ENCODE measurements at regions not wholly inside any gene's neighbourhood (a gene's known extent, or its start where the extent isn't known, plus 50 kb on each side); places are given as distances from the start of the nearest gene placed in this dataset.

GRCh38 chr13:68160466-68160865 is 930.3 kb upstream of the PCDH9 start:
- Mint-ChIP-seq H3K27ac (ENCODE audit: unreplicated experiment) (no peak overlapping the region), H3K27me3 (ENCODE audit: low read depth, unreplicated experiment) (no peaks in the 10 kb centered on the region), H3K36me3 (ENCODE audit: low read depth, unreplicated experiment) (no peaks in the 10 kb centered on the region), H3K4me3 (ENCODE audit: unreplicated experiment) (no peak overlapping the region), H3K9me3 (ENCODE audit: unreplicated experiment) (no peaks in the 10 kb centered on the region), H3K4me1 (ENCODE audit: low read depth, unreplicated experiment) (no peaks in the 10 kb centered on the region)
- no peaks in the 10 kb centered on the region for H3K36me3 ChIP-seq (ENCODE audit: insufficient read depth, low read length)
- no peak overlapping the region for H2AFZ ChIP-seq (ENCODE audit: low read depth, low read length)
- H3K9me3 ChIP-seq (ENCODE audit: insufficient read depth, low read depth, low read length) = no peaks in the 10 kb centered on the region
- H3K9ac ChIP-seq (ENCODE audit: low read length) = no peak overlapping the region
- H3K27me3 ChIP-seq (ENCODE audit: insufficient read depth, low read length) = no peaks in the 10 kb centered on the region
- TF ChIP-seq, protein P1, sequence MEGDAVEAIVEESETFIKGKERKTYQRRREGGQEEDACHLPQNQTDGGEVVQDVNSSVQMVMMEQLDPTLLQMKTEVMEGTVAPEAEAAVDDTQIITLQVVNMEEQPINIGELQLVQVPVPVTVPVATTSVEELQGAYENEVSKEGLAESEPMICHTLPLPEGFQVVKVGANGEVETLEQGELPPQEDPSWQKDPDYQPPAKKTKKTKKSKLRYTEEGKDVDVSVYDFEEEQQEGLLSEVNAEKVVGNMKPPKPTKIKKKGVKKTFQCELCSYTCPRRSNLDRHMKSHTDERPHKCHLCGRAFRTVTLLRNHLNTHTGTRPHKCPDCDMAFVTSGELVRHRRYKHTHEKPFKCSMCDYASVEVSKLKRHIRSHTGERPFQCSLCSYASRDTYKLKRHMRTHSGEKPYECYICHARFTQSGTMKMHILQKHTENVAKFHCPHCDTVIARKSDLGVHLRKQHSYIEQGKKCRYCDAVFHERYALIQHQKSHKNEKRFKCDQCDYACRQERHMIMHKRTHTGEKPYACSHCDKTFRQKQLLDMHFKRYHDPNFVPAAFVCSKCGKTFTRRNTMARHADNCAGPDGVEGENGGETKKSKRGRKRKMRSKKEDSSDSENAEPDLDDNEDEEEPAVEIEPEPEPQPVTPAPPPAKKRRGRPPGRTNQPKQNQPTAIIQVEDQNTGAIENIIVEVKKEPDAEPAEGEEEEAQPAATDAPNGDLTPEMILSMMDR (IDR thresholded peaks at IDR 0.05; ENCODE audit: insufficient read depth, low read depth, low read length) = no peak
- TF ChIP-seq EZH2 (IDR thresholded peaks at IDR 0.05; ENCODE audit: insufficient read depth, low read length) = no peak
- no peaks in the 10 kb centered on the region for H3K79me2 ChIP-seq (ENCODE audit: insufficient read depth, low read length)
- H3K4me2 ChIP-seq (ENCODE audit: low read length) = no peak overlapping the region
- H3K4me1 ChIP-seq (ENCODE audit: insufficient read depth, low read length) = no peaks in the 10 kb centered on the region
- no peak overlapping the region for H3K27ac ChIP-seq (ENCODE audit: low read depth, low read length)
- no peak for DNase-seq (ENCODE audit: low read depth)
- no peak overlapping the region for H3K4me3 ChIP-seq (ENCODE audit: insufficient read depth, low read depth, low read length)
- FAIRE-seq = no peak
- no peaks in the 10 kb centered on the region for H4K20me1 ChIP-seq (ENCODE audit: insufficient read depth, low read length)

DNA sequence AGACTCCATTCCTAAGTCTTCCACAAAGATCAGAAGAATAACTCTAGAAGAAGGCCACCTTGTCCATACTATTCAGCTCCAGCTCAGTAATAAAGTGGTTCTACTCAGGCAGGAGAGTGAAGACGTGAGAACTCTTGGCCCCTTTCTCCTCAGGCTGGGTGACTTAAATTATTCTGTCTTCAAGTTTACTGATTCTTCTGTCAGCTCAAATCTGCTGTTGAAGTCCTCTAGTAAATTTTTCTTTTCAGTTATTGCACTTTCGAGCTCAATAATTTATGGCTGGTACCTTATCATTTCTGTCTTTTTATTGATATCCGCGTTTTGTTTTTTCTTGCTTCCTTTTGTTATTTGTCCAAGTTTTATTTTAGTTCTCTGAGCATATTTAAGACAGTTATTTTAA is 922.3 kb upstream of the PCDH9 start:
- no peaks in the 10 kb centered on the region for H3K36me3 ChIP-seq (ENCODE audit: insufficient read depth, low read length)
- H4K20me1 ChIP-seq (ENCODE audit: insufficient read depth, low read length) = no peaks in the 10 kb centered on the region
- Mint-ChIP-seq H3K9me3 (ENCODE audit: unreplicated experiment) (peaks cover 4% of the 10 kb centered on the region), H3K4me1 (ENCODE audit: low read depth, unreplicated experiment) (no peaks in the 10 kb centered on the region), H3K36me3 (ENCODE audit: low read depth, unreplicated experiment) (no peaks in the 10 kb centered on the region), H3K4me3 (ENCODE audit: unreplicated experiment) (no peak overlapping the region), H3K27ac (ENCODE audit: unreplicated experiment) (no peak overlapping the region), H3K27me3 (ENCODE audit: low read depth, unreplicated experiment) (no peaks in the 10 kb centered on the region)
- no peaks in the 10 kb centered on the region for H3K27me3 ChIP-seq (ENCODE audit: insufficient read depth, low read length)
- H3K4me3 ChIP-seq (ENCODE audit: insufficient read depth, low read depth, low read length) = no peak overlapping the region
- H3K4me1 ChIP-seq (ENCODE audit: insufficient read depth, low read length) = no peaks in the 10 kb centered on the region
- TF ChIP-seq EZH2 (IDR thresholded peaks at IDR 0.05; ENCODE audit: insufficient read depth, low read length) = no peak
- TF ChIP-seq, protein P1 (IDR thresholded peaks at IDR 0.05; ENCODE audit: insufficient read depth, low read depth, low read length) = no peak
- no peaks in the 10 kb centered on the region for H3K79me2 ChIP-seq (ENCODE audit: insufficient read depth, low read length)
- no peak overlapping the region for H2AFZ ChIP-seq (ENCODE audit: low read depth, low read length)
- H3K4me2 ChIP-seq (ENCODE audit: low read length) = no peak overlapping the region
- no peak overlapping the region for H3K27ac ChIP-seq (ENCODE audit: low read depth, low read length)
- no peak overlapping the region for H3K9ac ChIP-seq (ENCODE audit: low read length)
- H3K9me3 ChIP-seq (ENCODE audit: insufficient read depth, low read depth, low read length) = no peaks in the 10 kb centered on the region
- DNase-seq (ENCODE audit: low read depth) (no peak), FAIRE-seq (no peak)

DNA sequence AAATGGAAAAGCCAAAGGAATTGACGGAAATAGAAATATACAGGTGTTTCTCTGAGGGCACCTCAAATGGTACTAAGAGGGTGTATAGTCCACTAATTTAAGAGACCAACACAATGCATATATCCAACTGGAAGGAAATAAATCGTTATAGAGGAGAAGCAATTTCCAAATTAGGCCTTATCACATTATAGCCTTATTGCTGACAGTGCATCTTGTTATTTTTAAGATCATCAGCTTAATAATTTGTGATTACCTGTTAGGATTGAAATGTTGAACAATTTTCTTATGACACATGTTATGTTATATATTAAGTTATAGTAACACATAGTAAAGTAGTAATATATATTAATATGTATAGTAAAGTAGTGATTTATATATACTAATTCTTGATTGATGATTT is 915.7 kb upstream of the PCDH9 start:
- no peak for FAIRE-seq
- no peak overlapping the region for H3K27ac Mint-ChIP-seq (ENCODE audit: unreplicated experiment)
- H3K27ac ChIP-seq (ENCODE audit: low read depth, low read length) = no peak overlapping the region
- no peak overlapping the region for H3K4me3 Mint-ChIP-seq (ENCODE audit: unreplicated experiment)
- no peaks in the 10 kb centered on the region for H3K4me1 ChIP-seq (ENCODE audit: insufficient read depth, low read length)
- H3K4me3 ChIP-seq (ENCODE audit: insufficient read depth, low read depth, low read length) = no peak overlapping the region
- no peaks in the 10 kb centered on the region for H3K9me3 ChIP-seq (ENCODE audit: insufficient read depth, low read depth, low read length)
- no peaks in the 10 kb centered on the region for H3K27me3 ChIP-seq (ENCODE audit: insufficient read depth, low read length)
- H3K4me1 Mint-ChIP-seq (ENCODE audit: low read depth, unreplicated experiment) = no peaks in the 10 kb centered on the region
- no peaks in the 10 kb centered on the region for H4K20me1 ChIP-seq (ENCODE audit: insufficient read depth, low read length)
- no peaks in the 10 kb centered on the region for H3K36me3 ChIP-seq (ENCODE audit: insufficient read depth, low read length)
- H3K27me3 Mint-ChIP-seq (ENCODE audit: low read depth, unreplicated experiment) = no peaks in the 10 kb centered on the region
- DNase-seq (ENCODE audit: low read depth) = no peak
- no peak for TF ChIP-seq EZH2 (IDR thresholded peaks at IDR 0.05; ENCODE audit: insufficient read depth, low read length)
- no peaks in the 10 kb centered on the region for H3K79me2 ChIP-seq (ENCODE audit: insufficient read depth, low read length)
- no peaks in the 10 kb centered on the region for H3K36me3 Mint-ChIP-seq (ENCODE audit: low read depth, unreplicated experiment)
- H3K9me3 Mint-ChIP-seq (ENCODE audit: unreplicated experiment) = no peaks in the 10 kb centered on the region
- no peak overlapping the region for H3K4me2 ChIP-seq (ENCODE audit: low read length)
- H2AFZ ChIP-seq (ENCODE audit: low read depth, low read length) = no peak overlapping the region
- no peak overlapping the region for H3K9ac ChIP-seq (ENCODE audit: low read length)
